PC-3 (cell line): ENCODE measurements at regions not wholly inside any gene's neighbourhood (a gene's known extent, or its start where the extent isn't known, plus 50 kb on each side); places are given as distances from the start of the nearest gene placed in this dataset.

Experiments
- ATAC-seq: fragments of 200-7000 bp; cut with Tn5 transposase; 2 replicates; pipeline ENCODE4 v1.9.1; 2020; ENCODE audit warnings: mild to moderate bottlenecking, moderate library complexity
- BruUV-seq: library from RNA; stranded (reverse); fragments of 400-500 nt; replicated peaks from 2 replicates; lab custom pipeline; 2021; lab: Mats Ljungman, UMichigan
- CTCF ChIA-PET: fragments of 300-600 bp; sonication (Branson Sonifier 250); formaldehyde crosslinking; loops from one replicate; lab custom pipeline; 2022; ENCODE audit warnings: antibody characterized with exemption; lab: Charles Lee
- POLR2A ChIA-PET: fragments of 300-600 bp; sonication (Branson Sonifier 250); formaldehyde crosslinking; loops from one replicate; lab custom pipeline; 2022; ENCODE audit warnings: antibody characterized with exemption; ENCODE audit not compliant: unreplicated experiment; lab: Charles Lee
- DNase-seq: peaks from one replicate; pipeline ENCODE4 v3.0.0-alpha.2; 2015
- H2AFZ ChIP-seq: fragments of 300-600 bp; sonication (generic); 2 replicates; pipeline ENCODE4 v1.6.0; 2016; ENCODE audit warnings: antibody characterized with exemption, low read length
- H3F3A ChIP-seq: fragments of 300-600 bp; sonication (generic); one replicate; pipeline ENCODE4 v1.6.0; 2017; ENCODE audit warnings: antibody characterized with exemption, low read length, control low read depth, mild to moderate bottlenecking; ENCODE audit not compliant: unreplicated experiment
- H3K27ac ChIP-seq: fragments of 300-600 bp; sonication (generic); 2 replicates; pipeline ENCODE4 v1.5.1; 2016; ENCODE audit warnings: mild to moderate bottlenecking, low read length
- H3K27me3 ChIP-seq: fragments of 300-600 bp; sonication (generic); 2 replicates; pipeline ENCODE4 v1.6.1; 2016; ENCODE audit warnings: low read length, mixed read lengths
- H3K36me3 ChIP-seq: fragments of 300-600 bp; sonication (generic); 2 replicates; pipeline ENCODE4 v1.6.1; 2016; ENCODE audit warnings: low read depth, mixed run types, low read length, mixed read lengths
- H3K4me1 ChIP-seq: fragments of 300-600 bp; sonication (generic); 2 replicates; pipeline ENCODE4 v1.5.1; 2016; ENCODE audit warnings: low read length; ENCODE audit not compliant: insufficient read depth
- H3K4me2 ChIP-seq: fragments of 300-600 bp; sonication (generic); 2 replicates; pipeline ENCODE4 v1.6.0; 2016; ENCODE audit warnings: low read length
- H3K4me3 ChIP-seq: fragments of 300-600 bp; sonication (generic); 2 replicates; pipeline ENCODE4 v1.5.1; 2016; ENCODE audit warnings: mild to moderate bottlenecking, low read length, mixed read lengths
- H3K79me2 ChIP-seq: fragments of 300-600 bp; sonication (generic); 2 replicates; pipeline ENCODE4 v1.6.1; 2017; ENCODE audit warnings: low read length, mixed read lengths
- H3K9ac ChIP-seq: fragments of 300-600 bp; sonication (generic); 2 replicates; pipeline ENCODE4 v1.6.0; 2016; ENCODE audit warnings: mild to moderate bottlenecking, low read length
- H3K9me2 ChIP-seq: fragments of 300-600 bp; sonication (generic); replicated peaks from 2 replicates; pipeline ENCODE4 v1.6.1; 2016; ENCODE audit warnings: mixed run types, low read length, mixed read lengths
- H3K9me3 ChIP-seq: fragments of 300-600 bp; sonication (generic); 2 replicates; pipeline ENCODE4 v1.6.1; 2016; ENCODE audit warnings: low read length, mixed read lengths
- H4K20me1 ChIP-seq: fragments of 300-600 bp; sonication (generic); 2 replicates; pipeline ENCODE4 v1.6.1; 2016; ENCODE audit warnings: low read length, mixed read lengths
- EZH2 ChIP-seq: fragments of 300-600 bp; sonication (generic); IDR thresholded peaks from one replicate; pipeline ENCODE4 v1.6.1; 2017; ENCODE audit warnings: antibody characterized with exemption, mild to moderate bottlenecking, low read length; ENCODE audit not compliant: unreplicated experiment
- EZH2phosphoT487 ChIP-seq: fragments of 300-600 bp; sonication (generic); IDR thresholded peaks from 2 replicates; pipeline ENCODE4 v1.6.1; 2018; ENCODE audit warnings: mild to moderate bottlenecking, antibody characterized with exemption, low read length, borderline replicate concordance
- intact Hi-C: fragments of 100-400 bp; cut with micrococcal nuclease; formaldehyde crosslinking; loops from 2 replicates; pipeline ENCODE4 v1.9.0; 2023
- TF ChIP-seq, protein P1 (sequence below): fragments of 300-600 bp; sonication (generic); conservative IDR thresholded peaks from 2 replicates; pipeline ENCODE4 v1.5.1; 2017; ENCODE audit warnings: antibody characterized with exemption, low read depth, mild to moderate bottlenecking, low read length

DNA sequence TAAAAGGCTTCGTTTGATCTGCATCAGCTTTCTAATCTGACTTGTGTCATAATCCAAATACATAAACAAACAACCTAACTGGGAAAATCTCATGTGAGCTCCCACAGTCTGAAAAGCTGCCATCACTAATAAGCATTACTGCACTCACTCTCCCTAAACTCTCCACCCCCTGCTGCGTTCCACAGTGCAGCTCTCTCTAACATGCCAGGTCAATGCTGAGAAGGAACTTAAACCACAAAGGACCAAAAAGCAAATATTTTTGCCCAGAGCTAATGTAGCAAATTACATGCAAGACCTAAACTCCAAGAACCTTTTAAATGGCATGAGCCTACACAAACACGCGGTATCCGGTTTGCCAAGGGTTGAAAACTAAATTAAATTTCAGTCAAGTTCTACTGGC is 542.3 kb upstream of the JARID2 start:
- no TSS peak for BruUV-seq
- Histone ChIP-seq H3K4me1 (peaks cover 25% of the 10 kb centered on the region), H3K79me2 (no peaks in the 10 kb centered on the region), H3K4me3 (no peak overlapping the region), H3K36me3 (no peaks in the 10 kb centered on the region), H2AFZ (no peak overlapping the region), H3F3A (no peaks in the 10 kb centered on the region), H3K9me3 (no peaks in the 10 kb centered on the region), H3K9me2 (no peaks in the 10 kb centered on the region), H3K27ac (no peak overlapping the region), H4K20me1 (no peaks in the 10 kb centered on the region), H3K27me3 (no peaks in the 10 kb centered on the region), H3K9ac (no peak overlapping the region), H3K4me2 (no peak overlapping the region)
- POLR2A ChIA-PET = no interaction called here
- intact Hi-C loops = no loop called here
- TF ChIP-seq, protein P1, sequence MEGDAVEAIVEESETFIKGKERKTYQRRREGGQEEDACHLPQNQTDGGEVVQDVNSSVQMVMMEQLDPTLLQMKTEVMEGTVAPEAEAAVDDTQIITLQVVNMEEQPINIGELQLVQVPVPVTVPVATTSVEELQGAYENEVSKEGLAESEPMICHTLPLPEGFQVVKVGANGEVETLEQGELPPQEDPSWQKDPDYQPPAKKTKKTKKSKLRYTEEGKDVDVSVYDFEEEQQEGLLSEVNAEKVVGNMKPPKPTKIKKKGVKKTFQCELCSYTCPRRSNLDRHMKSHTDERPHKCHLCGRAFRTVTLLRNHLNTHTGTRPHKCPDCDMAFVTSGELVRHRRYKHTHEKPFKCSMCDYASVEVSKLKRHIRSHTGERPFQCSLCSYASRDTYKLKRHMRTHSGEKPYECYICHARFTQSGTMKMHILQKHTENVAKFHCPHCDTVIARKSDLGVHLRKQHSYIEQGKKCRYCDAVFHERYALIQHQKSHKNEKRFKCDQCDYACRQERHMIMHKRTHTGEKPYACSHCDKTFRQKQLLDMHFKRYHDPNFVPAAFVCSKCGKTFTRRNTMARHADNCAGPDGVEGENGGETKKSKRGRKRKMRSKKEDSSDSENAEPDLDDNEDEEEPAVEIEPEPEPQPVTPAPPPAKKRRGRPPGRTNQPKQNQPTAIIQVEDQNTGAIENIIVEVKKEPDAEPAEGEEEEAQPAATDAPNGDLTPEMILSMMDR = no peak
- no peak for ATAC-seq
- CTCF ChIA-PET = interaction anchor here (0.5 kb wide), 1 partner anchor 126 kb away, joined by 4 read pairs; no protein-coding TSS in a partner anchor
- DNase-seq = no peak

DNA sequence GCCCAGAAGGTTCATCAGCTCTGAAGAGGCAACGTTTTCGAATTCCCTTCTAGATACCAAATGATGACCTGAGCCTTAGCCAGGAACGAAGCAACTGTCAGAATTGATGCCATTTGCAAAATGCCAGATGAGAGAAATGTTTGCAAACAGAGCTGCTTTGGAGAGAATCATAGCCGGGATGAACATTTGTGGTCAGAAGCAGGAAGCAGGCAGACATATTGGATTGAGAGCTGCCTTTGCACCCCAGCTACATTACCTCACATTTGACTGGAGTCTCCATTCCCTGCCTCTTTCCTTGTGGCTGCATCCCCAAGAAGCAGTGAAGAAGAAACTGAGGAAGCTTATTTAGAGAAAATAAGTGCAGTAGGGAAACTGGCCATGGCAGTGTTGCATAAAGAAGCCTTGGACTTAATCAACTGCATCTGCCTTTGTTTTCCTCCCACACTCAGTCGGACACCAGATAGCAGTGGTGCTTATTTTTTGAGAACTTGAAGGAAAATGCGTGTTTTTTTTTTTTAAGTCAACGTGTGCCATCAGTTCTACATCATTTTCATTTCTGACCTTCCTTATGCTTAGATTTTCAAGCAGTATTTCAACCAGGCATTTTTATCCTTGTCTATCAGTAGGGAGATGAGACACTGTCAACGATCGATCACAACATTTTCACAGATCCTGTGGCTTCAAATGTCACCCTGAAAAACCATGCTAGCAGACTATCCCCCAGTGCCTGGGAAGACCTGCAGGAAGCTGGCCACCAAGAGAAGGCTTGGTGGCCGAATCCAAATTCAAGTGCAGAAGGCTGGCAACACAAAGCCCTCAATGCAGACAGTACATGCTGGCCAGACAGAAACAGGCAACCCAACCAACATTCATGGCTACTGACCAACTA is 541.2 kb upstream of the JARID2 start:
- no peak overlapping the region for H2AFZ ChIP-seq
- TF ChIP-seq EZH2 = no peak
- TF ChIP-seq, protein P1 = no peak
- TF ChIP-seq EZH2phosphoT487 = no peak
- no peaks in the 10 kb centered on the region for H3F3A ChIP-seq
- H3K4me2 ChIP-seq = no peak overlapping the region
- CTCF ChIA-PET = no interaction called here
- POLR2A ChIA-PET = no interaction called here
- no peak overlapping the region for H3K4me3 ChIP-seq
- DNase-seq (no peak), ATAC-seq (no peak)
- H3K27me3 ChIP-seq = no peaks in the 10 kb centered on the region
- no peaks in the 10 kb centered on the region for H3K79me2 ChIP-seq
- BruUV-seq = no TSS peak
- no peaks in the 10 kb centered on the region for H3K9me3 ChIP-seq
- H3K36me3 ChIP-seq = no peaks in the 10 kb centered on the region
- no peaks in the 10 kb centered on the region for H3K9me2 ChIP-seq
- H4K20me1 ChIP-seq = no peaks in the 10 kb centered on the region
- H3K9ac ChIP-seq = peak overlapping the region; percentile 78
- H3K4me1 ChIP-seq = peaks cover 32% of the 10 kb centered on the region
- intact Hi-C loops = no loop called here
- peak overlapping the region; percentile 95 for H3K27ac ChIP-seq

DNA sequence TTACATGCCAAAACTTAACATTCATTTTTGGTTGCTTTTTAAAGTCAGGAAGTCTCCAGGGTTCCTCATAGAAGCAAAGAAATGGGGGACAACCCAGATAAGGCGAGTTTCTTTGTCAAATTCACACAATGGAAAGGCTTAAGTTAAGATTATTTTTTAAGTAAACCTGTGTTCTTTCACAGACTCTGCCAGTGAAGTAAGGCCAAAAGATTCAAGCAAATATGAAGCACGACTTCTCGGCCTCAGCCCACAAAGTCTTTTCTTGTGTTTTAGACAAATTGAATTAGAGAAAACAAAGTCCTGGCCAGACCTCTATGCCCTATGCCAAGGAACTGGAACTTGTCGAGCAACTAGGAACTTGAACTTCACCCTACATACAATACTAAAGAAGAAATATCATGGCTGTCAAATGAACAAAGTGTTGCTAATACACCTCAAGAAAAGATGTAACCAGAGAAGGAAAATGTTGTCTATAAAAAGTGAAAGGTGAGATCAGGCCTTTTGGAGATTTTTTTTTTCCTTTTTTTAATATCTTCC is 540.0 kb upstream of the JARID2 start:
- peak; percentile 56 for DNase-seq
- no peaks in the 10 kb centered on the region for H3K79me2 ChIP-seq
- ATAC-seq = peak; percentile 47
- H3K4me2 ChIP-seq = peak overlapping the region; percentile 43
- H3F3A ChIP-seq = no peaks in the 10 kb centered on the region
- POLR2A ChIA-PET = no interaction called here
- CTCF ChIA-PET = no interaction called here
- no peaks in the 10 kb centered on the region for H4K20me1 ChIP-seq
- no peaks in the 10 kb centered on the region for H3K9me2 ChIP-seq
- peak overlapping the region; percentile 95 for H3K27ac ChIP-seq
- no peaks in the 10 kb centered on the region for H3K27me3 ChIP-seq
- H3K9ac ChIP-seq = peak overlapping the region; percentile 78
- no peaks in the 10 kb centered on the region for H3K9me3 ChIP-seq
- peaks cover 45% of the 10 kb centered on the region for H3K4me1 ChIP-seq
- no peak overlapping the region; the same call in 1 of the 2 replicates for H3K4me3 ChIP-seq
- no peak overlapping the region for H2AFZ ChIP-seq
- H3K36me3 ChIP-seq = no peaks in the 10 kb centered on the region
- BruUV-seq = no TSS peak
- no peak for TF ChIP-seq EZH2
- TF ChIP-seq, protein P1 = no peak
- intact Hi-C loops = loop anchor here (1.0 kb wide), 1 partner anchor 435 kb away; no protein-coding TSS in a partner anchor
